ENCODE measurements at regions not wholly inside any gene's neighbourhood (a gene's known extent, or its start where the extent isn't known, plus 50 kb on each side); places are given as distances from the start of the nearest gene placed in this dataset.
A peak's percentile ranks its signal among the peaks of the same experiment; 100 is the strongest.

DNA sequence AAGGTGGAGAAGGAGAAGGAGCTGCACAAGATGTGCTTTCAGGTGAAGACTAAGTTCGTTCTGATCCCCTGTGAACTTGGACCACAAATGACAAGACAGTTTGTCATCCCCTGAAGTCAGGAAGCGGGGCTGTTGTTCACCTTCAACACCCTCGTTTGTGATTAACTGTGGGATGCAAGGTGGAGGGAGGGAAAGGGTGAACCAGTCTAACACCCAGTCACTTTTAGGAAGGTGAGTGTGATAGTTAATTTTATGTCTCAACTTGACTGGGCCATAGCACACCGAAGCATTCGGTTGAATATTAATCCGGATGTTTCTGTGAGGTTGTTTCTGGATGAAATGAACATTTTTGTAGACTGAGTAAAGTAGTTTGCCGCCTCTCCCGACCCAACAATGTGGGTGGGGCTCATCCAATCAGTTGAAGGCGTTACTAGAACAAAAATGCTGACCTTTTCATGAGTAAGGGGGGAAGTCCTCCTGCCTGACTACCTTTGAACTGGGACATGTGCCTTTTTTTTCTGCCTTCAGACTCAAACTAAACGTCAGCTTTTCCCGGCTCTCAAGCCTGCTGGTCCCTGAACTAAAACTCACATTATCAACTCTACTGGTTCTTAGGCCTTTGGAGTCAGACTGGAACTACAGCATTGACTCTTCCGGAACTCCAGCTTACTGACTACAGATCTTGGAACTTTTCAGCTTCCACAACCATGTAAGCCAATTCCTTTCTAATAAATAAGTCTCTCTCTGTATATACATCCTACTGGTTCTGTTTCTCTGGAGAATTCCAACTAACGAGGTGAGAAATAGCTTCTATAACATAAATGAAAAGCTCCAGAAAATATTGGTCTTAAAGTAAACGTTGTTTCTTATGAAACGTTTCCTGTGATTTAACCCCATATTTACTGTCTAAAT, 264.0 kb upstream of the SLITRK3 start:
- peak; percentile 39 for ATAC-seq (ENCODE audit: low read depth)
- no peaks in the 10 kb centered on the region for H3K36me3 ChIP-seq (ENCODE audit: low read depth)
- H3K4me1 ChIP-seq (ENCODE audit: insufficient read depth, poor library complexity, severe bottlenecking) = peaks cover 9% of the 10 kb centered on the region
- DNase-seq (ENCODE audit: low spot score) = no peak
- H3K9me3 ChIP-seq (ENCODE audit: severe bottlenecking) = no peaks in the 10 kb centered on the region
- H3K4me3 ChIP-seq (ENCODE audit: severe bottlenecking) = peak overlapping the region; percentile 6
- H3K27ac ChIP-seq (ENCODE audit: poor library complexity, severe bottlenecking) = no peak overlapping the region
- H3K27me3 ChIP-seq (ENCODE audit: insufficient read depth, poor library complexity, severe bottlenecking) = no peaks in the 10 kb centered on the region
- no peak for TF ChIP-seq CTCF (IDR thresholded peaks at IDR 0.05; ENCODE audit: poor library complexity, severe bottlenecking)

DNA sequence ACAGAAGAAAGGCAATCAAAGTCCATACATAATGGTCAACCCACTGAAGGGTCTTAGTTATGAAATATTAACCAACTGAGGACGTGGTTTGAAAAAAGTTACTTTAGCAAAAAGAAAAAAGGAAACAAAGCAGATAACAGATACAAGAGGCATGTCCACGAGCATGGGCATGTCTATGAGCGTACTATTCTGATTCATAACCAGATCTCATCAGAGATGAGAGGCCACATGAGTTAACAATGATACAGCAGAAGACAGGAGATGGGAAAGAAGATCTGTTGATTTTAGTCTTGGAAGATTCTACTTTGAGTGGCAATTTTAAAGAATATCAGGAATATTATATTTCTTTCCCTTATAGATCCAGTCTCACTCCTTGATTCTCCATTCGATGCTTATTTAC, 262.9 kb upstream of the SLITRK3 start:
- ATAC-seq (ENCODE audit: low read depth) = peak; percentile 49; the same call in 2 of the 3 replicates
- H3K36me3 ChIP-seq (ENCODE audit: low read depth) = no peaks in the 10 kb centered on the region
- DNase-seq (ENCODE audit: low spot score) = no peak
- H3K4me3 ChIP-seq (ENCODE audit: severe bottlenecking) = no peak overlapping the region
- TF ChIP-seq CTCF (IDR thresholded peaks at IDR 0.05; ENCODE audit: poor library complexity, severe bottlenecking) = no peak
- no peaks in the 10 kb centered on the region for H3K9me3 ChIP-seq (ENCODE audit: severe bottlenecking)
- no peaks in the 10 kb centered on the region for H3K27me3 ChIP-seq (ENCODE audit: insufficient read depth, poor library complexity, severe bottlenecking)
- H3K27ac ChIP-seq (ENCODE audit: poor library complexity, severe bottlenecking) = no peak overlapping the region
- H3K4me1 ChIP-seq (ENCODE audit: insufficient read depth, poor library complexity, severe bottlenecking) = peaks cover 6% of the 10 kb centered on the region

DNA sequence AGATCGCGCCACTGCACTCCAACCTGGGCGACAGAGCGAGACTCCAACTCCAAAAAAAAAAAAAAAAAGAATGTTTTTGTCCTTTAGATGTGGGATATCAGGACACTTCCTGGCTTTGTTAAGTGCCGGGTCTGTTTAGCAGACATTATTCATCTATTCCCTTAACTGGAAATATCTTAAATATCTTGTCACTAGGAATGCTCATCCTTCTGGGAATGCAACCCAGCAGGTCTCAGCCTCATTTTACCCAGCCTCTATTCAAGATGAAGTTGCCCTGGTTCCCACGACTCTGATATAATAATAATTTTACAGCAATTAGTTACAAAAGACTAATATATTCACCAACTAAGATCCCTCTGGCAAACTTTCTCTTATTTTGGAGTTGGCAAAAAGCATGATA, 260.9 kb upstream of the SLITRK3 start:
- Histone ChIP-seq H3K4me3 (ENCODE audit: severe bottlenecking) (no peak overlapping the region), H3K27me3 (ENCODE audit: insufficient read depth, poor library complexity, severe bottlenecking) (no peaks in the 10 kb centered on the region), H3K36me3 (ENCODE audit: low read depth) (no peaks in the 10 kb centered on the region), H3K27ac (ENCODE audit: poor library complexity, severe bottlenecking) (no peak overlapping the region), H3K4me1 (ENCODE audit: insufficient read depth, poor library complexity, severe bottlenecking) (peaks cover 6% of the 10 kb centered on the region), H3K9me3 (ENCODE audit: severe bottlenecking) (no peaks in the 10 kb centered on the region)
- TF ChIP-seq CTCF (IDR thresholded peaks at IDR 0.05; ENCODE audit: poor library complexity, severe bottlenecking) = no peak
- no peak for DNase-seq (ENCODE audit: low spot score)
- ATAC-seq (ENCODE audit: low read depth) = no peak

GRCh38 chr3:165455793-165456192, 259.6 kb upstream of the SLITRK3 start:
- Histone ChIP-seq H3K27me3 (ENCODE audit: insufficient read depth, poor library complexity, severe bottlenecking) (no peaks in the 10 kb centered on the region), H3K4me1 (ENCODE audit: insufficient read depth, poor library complexity, severe bottlenecking) (peaks cover 6% of the 10 kb centered on the region), H3K27ac (ENCODE audit: poor library complexity, severe bottlenecking) (no peak overlapping the region), H3K9me3 (ENCODE audit: severe bottlenecking) (no peaks in the 10 kb centered on the region), H3K4me3 (ENCODE audit: severe bottlenecking) (no peak overlapping the region), H3K36me3 (ENCODE audit: low read depth) (no peaks in the 10 kb centered on the region)
- TF ChIP-seq CTCF (IDR thresholded peaks at IDR 0.05; ENCODE audit: poor library complexity, severe bottlenecking) = no peak
- ATAC-seq (ENCODE audit: low read depth) = no peak
- no peak for DNase-seq (ENCODE audit: low spot score)

- ATAC-seq (ENCODE audit: low read depth) = no peak
- no peak for TF ChIP-seq CTCF (IDR thresholded peaks at IDR 0.05; ENCODE audit: poor library complexity, severe bottlenecking)
Measured at GRCh38 chr3:165455360-165455759, 259.2 kb upstream of the SLITRK3 start.

More at GRCh38 chr3:165455360-165455759, 259.2 kb upstream of the SLITRK3 start:
- H3K27ac ChIP-seq (ENCODE audit: poor library complexity, severe bottlenecking) = no peak overlapping the region
- H3K27me3 ChIP-seq (ENCODE audit: insufficient read depth, poor library complexity, severe bottlenecking) = no peaks in the 10 kb centered on the region
- DNase-seq (ENCODE audit: low spot score) = no peak
- no peak overlapping the region for H3K4me3 ChIP-seq (ENCODE audit: severe bottlenecking)
- no peaks in the 10 kb centered on the region for H3K9me3 ChIP-seq (ENCODE audit: severe bottlenecking)
- H3K36me3 ChIP-seq (ENCODE audit: low read depth) = no peaks in the 10 kb centered on the region
- peaks cover 6% of the 10 kb centered on the region for H3K4me1 ChIP-seq (ENCODE audit: insufficient read depth, poor library complexity, severe bottlenecking)

All from RWPE2 (cell line).